HG02642 (cell line): ENCODE measurements at regions not wholly inside any gene's neighbourhood (a gene's known extent, or its start where the extent isn't known, plus 50 kb on each side); places are given as distances from the start of the nearest gene placed in this dataset.
"Not testable (repeated sequence)": the region's sequence is repeated elsewhere in the genome, so short reads cannot be mapped to it uniquely, and the experiment has no call there.

ENCODE experiments used
- ATAC-seq: cut with Tn5 transposase; IDR thresholded peaks from one replicate; pipeline ENCODE4 v1.9.1; 2021; ENCODE audit warnings: mild to moderate bottlenecking; ENCODE audit not compliant: unreplicated experiment, poor library complexity

DNA sequence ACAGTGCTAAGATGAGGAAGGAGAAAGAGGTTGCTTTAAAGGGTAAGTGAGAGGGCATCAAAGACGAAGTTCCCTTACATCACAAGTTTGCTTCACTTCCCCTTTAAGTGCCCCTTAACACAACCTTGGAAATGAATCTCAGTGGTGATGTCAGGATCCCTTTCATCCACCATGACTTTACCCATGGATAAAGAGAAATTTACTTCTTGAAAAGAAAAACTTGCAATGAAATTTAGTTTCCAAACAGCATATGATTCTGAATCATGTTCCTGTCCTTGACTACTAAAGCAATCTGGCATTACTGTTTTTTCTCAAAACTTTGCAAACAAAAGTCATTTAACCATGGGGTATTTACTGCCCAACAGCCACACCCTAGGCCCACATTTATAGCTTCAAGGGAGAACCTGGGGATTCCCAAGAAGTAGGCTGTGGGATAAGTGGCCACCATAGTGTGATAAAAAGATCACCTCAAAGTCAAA lies 135.9 kb downstream of the ITGB8 start:
- ATAC-seq = no peak

DNA sequence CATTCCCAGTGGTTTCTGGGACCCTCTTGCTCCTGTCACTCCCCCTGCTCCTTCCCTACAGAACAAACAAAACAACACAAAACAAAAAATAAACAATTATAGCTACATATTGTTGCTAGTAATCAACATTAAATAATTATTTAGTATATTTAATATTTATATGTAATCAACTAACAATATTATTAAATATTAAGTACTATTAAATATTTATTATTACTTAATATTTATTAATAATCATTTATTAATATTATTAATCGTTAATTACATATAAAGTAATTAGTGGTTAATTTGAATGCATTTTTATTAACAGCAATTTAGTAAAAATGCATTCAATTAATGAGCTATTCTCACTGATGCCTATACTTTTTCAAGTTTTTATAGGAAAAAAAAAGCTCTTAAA lies 139.4 kb downstream of the ITGB8 start:
- no peak for ATAC-seq

DNA sequence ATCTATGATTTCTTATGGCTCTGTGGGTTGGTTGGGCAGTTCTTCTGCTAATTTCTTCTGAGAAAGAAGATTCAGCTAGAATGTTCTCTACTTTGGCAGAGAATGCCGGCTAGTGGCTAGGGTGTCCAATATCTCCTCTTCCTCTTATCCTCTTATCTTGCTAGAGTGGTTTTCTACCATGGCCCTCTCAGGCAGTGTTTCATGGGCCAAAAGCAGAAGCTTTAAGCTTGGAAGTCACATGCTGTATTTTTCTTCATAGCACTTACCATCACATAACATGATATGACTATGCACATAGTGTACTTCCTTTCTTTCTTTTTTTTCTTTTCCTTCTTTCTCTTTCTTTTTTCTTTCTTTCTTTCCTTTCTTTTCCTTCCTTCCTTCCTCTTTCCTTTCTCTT lies 140.0 kb downstream of the ITGB8 start:
- ATAC-seq = no peak

GRCh38 chr7:20474249-20474648 lies 141.2 kb upstream of the ABCB5 start:
- no peak for ATAC-seq

- ATAC-seq = no peak
These were observed 139.7 kb upstream of the ABCB5 start for GRCh38 chr7:20475756-20476155.

DNA sequence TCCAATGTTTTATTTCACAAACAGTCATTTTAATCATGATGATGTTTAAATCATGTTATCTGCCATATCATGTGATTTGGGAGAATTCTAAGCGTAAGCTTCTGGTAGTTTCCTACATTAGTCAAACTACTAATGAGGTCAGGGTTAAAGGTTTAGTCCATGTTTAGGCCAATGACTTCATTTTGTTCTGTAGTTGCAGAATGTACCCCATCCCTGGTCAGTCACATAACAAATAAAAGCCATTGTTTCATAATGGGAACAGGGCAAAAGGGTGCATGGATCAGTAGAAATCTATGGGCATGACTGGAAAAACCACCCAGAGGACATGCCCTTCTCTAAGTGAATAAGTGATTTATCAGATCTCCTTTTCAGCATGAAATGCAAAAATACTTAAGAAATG lies 138.4 kb upstream of the ABCB5 start:
- ATAC-seq = no peak

DNA sequence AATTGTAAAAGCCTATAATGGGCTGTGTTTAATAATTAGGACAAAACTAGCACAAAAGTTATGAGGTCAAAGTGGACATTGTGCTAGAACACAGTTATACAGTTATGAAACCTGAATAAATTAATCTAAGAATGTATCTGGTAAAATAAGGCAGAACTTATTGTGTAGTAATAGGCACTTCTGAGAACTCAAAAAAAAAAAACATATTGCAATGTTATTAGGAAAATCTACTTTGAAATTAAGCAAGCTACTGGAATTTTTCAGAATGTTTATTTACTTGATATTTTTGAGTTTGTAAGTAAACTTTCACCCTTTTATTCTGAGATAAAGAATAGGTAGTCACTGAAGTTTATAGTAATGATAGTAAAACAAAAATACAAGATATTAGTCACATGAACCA lies 135.8 kb upstream of the ABCB5 start:
- no peak for ATAC-seq

GRCh38 chr7:20482071-20482470 lies 133.4 kb upstream of the ABCB5 start:
- no peak for ATAC-seq

DNA sequence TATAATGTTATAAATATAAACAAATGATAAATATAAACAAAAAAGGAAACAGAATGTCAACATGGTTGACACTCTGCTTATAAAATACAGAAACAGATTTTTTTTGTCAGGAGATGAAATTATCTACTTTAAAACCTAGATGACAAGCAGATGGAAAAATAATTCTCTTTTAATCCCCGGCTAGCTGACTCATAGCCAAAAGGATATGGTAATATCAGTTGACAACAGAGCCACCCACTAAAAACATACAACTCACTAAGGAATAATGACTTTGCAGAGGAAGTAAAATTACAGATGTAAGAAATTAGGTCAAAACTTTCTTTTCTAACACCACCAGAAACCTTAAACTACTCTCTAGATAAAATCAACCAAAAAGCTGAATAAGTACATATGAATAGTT lies 131.1 kb upstream of the ABCB5 start:
- no peak for ATAC-seq

DNA sequence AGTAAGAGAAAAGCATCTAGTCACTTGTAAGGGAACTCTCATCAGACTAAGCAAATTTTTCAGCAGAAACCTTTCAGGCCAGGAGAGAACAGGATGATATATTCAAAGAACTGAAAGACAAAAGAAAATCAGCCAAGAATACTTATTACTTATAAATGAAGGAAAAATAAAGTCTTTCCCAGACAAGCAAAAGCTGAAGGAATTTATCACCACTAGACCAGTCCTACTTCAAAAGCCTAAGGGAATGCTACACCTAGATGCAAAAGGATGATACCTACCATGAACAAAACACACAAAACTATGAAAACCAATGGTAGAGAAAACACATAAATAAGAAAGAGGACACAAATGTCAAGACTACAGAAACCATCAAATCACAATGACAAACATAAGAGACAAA lies 126.6 kb upstream of the ABCB5 start:
- ATAC-seq = no peak

- ATAC-seq = no peak
These were observed 124.2 kb upstream of the ABCB5 start for GRCh38 chr7:20491284-20491683.

DNA sequence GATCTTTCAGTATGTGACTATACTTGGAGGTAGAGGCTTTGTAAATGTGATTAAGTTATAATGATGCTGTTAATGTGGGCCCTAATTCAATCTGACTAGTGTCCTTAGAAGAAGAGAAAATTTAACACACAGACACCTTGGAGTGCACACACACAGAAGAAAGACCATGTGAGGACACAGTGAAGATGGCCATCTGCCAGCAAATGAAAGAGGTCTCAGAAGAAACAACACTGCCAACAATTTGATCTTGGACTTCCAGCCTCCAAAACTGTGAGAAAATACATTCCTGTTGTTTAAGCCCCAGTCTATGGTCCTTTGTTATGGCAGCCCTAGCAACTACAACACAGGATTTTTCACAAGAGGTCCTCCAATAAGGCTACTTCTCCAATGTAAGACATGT lies 120.9 kb upstream of the ABCB5 start:
- ATAC-seq = no peak

GRCh38 chr7:20501473-20501872 lies 114.0 kb upstream of the ABCB5 start:
- not testable (repeated sequence) for ATAC-seq

GRCh38 chr7:20503278-20503950 lies 112.1 kb upstream of the ABCB5 start:
- ATAC-seq = no peak

GRCh38 chr7:20504060-20504459 lies 111.4 kb upstream of the ABCB5 start:
- no peak for ATAC-seq

- no peak for ATAC-seq
These were observed 109.3 kb upstream of the ABCB5 start for GRCh38 chr7:20506175-20506574.

DNA sequence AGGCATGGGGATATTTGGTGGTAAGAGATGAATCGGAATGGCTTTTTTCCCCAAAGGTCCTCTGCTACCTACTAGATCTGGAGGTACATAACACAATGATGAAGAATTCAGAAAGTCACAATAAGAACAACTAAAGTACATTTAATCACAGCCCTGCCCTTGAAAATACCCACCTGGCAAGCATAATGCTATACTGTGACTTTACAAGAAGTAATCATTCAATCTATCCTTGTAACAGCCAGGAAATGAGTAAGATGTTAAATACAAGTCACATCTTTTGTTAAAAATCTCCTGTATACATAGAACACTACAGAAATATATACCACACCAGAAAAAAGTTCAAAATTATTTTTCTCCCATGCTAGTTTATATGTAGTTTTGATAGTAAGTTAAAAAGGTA lies 108.3 kb upstream of the ABCB5 start:
- ATAC-seq = no peak

DNA sequence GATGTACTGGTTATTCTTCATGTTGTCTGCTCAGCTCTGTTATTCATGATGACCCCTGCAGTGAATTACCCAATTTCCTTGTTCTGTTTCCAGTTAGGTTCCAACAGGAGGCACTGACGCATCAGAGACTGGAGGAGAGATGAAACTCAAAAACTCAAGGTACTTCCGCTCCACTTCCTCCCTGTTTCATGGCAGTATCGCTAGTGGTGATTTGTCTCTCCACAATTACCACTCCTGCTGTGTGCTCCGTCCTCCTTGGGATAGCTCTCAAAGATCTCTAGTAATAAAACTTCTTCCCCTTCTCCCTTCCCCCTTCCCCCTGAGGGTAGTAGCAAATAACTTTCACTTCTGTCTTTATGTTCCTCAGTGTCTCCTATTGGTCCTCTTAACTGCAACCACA lies 107.4 kb upstream of the ABCB5 start:
- ATAC-seq = no peak

DNA sequence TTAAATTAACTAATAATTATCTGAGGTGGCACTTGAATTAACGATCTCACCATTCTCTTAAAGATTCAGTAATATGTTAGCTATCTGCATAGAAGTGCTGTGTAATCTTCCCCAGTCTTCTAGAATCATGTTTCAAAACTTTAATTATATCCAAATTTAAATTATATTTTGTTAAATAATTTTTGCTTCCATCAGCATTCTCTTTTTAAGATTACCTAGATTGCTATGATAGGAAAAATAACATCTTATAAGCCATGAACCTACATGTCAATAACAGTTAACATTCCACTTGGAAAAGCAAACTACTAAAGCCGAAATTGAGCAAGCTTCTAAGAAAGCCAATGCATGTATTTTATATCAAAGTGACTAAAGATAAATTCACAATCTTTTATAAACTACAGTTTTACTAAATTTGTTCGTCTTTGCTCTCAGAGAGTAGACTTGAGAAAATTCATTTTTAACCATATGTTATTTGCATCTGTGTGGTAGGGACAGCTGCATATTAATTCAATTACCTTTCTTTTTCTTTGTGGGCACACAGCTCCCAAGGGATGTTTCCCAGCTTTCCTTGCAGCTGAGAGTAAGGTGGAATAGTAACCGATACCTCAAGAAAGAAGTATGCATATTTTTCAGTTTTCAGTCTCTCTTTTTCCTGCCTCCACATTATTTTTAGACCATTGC lies 105.4 kb upstream of the ABCB5 start:
- ATAC-seq = no peak

DNA sequence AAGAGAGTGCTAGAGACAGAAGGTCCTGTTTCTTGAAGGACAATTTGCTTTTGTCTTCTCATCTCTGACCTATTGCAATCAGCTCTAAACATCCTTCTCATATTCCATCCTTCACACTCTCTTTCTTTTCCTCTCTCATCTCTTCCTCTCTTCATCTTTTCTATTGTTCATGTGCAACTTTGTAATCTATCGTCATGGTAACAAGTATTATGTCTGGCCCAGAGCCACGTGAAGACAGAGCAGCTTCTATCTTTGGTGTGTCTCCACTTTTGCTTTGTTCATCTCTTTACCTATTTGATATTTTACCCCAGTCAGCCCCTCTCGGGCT lies 104.9 kb upstream of the ABCB5 start:
- ATAC-seq = no peak

DNA sequence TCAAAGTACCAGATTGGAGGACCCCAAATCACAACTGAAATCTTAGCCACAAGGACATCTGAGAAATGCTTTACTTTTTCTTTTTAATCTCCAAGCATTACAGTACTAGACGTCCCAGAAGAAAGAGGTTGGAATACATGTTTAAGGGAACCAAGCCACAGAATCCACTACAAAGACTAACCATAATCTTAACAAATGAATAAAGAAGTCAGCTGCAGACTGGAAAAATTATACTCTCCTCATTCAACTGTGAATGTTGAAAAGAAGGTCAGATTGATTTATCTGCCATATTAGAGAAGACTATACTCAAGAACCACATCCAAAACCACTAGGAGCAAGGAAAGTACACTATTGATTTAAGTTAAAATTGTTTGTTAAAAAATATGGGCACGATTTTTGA lies 102.1 kb upstream of the ABCB5 start:
- ATAC-seq = no peak

- no peak for ATAC-seq
These were observed 101.6 kb upstream of the ABCB5 start for GRCh38 chr7:20513897-20514296.
